ENCODE measurements at regions not wholly inside any gene's neighbourhood (a gene's known extent, or its start where the extent isn't known, plus 50 kb on each side); places are given as distances from the start of the nearest gene placed in this dataset.

DNA sequence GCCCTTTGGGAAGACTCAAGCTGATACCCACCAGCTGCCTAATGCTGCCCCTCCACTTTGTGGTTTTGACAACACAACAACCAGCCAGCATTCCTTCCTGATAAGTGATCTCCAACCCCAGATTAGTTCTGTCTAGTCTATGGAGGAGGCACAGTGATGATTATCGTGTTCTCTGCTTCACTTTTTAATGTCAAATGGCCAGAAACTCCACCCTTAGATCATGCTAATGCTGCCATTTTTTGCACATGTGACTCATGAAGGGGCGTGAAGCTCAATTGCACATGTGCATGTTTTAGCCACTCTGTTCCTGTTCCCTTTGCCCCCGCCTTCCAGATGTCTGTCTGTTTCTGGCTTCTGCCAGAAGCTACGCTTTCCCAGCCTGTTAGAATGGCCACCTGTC lies 199.8 kb downstream of the COG6 start:
- H3K4me3 ChIP-seq (ENCODE audit: low read depth, low read length), result no peak overlapping the region
- TF ChIP-seq, protein P1, sequence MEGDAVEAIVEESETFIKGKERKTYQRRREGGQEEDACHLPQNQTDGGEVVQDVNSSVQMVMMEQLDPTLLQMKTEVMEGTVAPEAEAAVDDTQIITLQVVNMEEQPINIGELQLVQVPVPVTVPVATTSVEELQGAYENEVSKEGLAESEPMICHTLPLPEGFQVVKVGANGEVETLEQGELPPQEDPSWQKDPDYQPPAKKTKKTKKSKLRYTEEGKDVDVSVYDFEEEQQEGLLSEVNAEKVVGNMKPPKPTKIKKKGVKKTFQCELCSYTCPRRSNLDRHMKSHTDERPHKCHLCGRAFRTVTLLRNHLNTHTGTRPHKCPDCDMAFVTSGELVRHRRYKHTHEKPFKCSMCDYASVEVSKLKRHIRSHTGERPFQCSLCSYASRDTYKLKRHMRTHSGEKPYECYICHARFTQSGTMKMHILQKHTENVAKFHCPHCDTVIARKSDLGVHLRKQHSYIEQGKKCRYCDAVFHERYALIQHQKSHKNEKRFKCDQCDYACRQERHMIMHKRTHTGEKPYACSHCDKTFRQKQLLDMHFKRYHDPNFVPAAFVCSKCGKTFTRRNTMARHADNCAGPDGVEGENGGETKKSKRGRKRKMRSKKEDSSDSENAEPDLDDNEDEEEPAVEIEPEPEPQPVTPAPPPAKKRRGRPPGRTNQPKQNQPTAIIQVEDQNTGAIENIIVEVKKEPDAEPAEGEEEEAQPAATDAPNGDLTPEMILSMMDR (conservative IDR thresholded peaks at IDR 0.05; ENCODE audit: low read depth, low read length), result no peak
- DNase-seq (ENCODE audit: low read depth), result no peak

DNA sequence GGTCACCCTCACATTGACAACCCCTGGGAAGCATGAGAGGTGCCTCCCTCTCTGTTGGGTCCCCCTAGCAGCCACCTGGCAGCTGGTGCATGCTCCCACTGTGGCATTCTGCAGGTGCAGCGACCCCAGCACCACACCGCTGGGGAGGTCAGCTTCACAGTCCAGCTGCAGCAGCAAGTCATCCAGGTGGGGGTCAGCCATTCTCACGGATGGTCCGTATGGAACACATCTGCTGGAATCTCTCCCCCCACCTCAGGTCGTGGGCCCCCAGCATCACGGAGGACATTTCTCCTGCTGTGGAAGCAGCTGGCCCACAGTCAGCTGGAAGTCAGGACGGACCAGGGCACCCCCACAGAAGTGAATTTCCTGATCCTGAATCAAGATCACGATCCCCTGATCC lies 201.3 kb downstream of the COG6 start:
- DNase-seq (ENCODE audit: low read depth), result no peak
- H3K4me3 ChIP-seq (ENCODE audit: low read depth, low read length), result no peak overlapping the region
- TF ChIP-seq, protein P1 (conservative IDR thresholded peaks at IDR 0.05; ENCODE audit: low read depth, low read length), result no peak

DNA sequence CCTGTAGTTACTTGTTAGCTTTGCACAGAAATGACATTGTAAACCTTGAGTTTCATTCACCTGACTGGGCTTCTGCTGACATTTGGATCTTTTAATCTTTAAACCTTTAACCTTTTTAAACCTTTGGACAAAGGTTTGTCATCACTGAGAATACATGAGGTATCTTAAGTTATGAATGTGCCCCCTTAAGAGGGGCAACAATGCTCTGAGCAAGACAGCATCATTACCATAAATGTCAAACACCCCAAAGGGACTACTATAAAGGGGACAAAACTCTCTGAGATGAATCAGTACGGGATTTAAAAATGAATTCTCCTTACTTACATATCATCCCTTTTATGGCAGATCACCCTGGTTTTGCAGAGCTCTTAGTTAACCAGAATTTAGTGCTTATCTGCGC lies 203.3 kb downstream of the COG6 start:
- DNase-seq (ENCODE audit: low read depth), result no peak
- TF ChIP-seq, protein P1 (conservative IDR thresholded peaks at IDR 0.05; ENCODE audit: low read depth, low read length), result no peak
- no peak overlapping the region for H3K4me3 ChIP-seq (ENCODE audit: low read depth, low read length)

GRCh38 chr13:39859898-39860297 lies 204.4 kb downstream of the COG6 start:
- H3K4me3 ChIP-seq (ENCODE audit: low read depth, low read length), result no peak overlapping the region
- TF ChIP-seq, protein P1 (conservative IDR thresholded peaks at IDR 0.05; ENCODE audit: low read depth, low read length), result no peak
- no peak for DNase-seq (ENCODE audit: low read depth)

DNA sequence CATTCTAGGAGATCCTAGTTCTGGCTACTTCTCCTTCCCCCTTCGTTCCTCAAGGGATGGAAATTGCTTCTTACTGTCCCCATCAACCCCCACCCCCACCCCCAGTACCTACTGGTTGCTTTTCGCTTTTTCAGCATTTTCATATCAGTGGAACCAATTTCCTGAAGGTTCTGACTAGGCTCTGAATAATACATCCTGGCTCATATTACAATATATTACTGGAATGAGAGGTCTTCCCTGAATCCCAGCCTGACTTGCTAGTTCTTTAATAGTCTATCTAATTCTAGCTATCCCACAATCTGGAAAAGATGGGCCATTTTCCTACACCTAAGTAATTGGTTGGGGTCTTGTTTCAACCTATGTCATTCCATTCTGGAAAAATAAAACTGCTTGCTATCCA lies 207.4 kb downstream of the COG6 start:
- DNase-seq (ENCODE audit: low read depth), result no peak
- TF ChIP-seq, protein P1 (conservative IDR thresholded peaks at IDR 0.05; ENCODE audit: low read depth, low read length), result no peak
- no peak overlapping the region for H3K4me3 ChIP-seq (ENCODE audit: low read depth, low read length)

GRCh38 chr13:39864221-39864620 lies 208.8 kb downstream of the COG6 start:
- TF ChIP-seq, protein P1 (conservative IDR thresholded peaks at IDR 0.05; ENCODE audit: low read depth, low read length), result no peak
- no peak overlapping the region for H3K4me3 ChIP-seq (ENCODE audit: low read depth, low read length)
- DNase-seq (ENCODE audit: low read depth), result no peak

DNA sequence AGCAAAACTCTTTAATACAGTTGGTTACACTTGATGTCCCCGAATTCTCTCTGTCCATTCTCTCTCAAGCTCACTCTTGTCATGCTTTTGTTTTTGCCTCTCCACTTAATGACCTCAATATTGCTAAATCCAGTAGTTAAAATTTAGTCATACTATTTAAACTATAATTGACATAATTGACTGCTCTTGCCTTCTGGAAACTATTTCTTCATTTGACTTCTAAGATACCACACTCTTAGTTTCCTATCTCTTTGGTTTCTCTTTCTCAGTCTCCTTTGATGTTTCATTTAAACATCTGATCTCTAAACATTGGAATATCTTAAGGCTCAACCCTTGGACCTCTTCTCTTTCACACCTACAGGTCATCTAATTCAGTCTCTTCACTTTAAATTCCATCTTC lies 211.3 kb downstream of the COG6 start:
- no peak overlapping the region for H3K4me3 ChIP-seq (ENCODE audit: low read depth, low read length)
- TF ChIP-seq, protein P1 (conservative IDR thresholded peaks at IDR 0.05; ENCODE audit: low read depth, low read length), result no peak
- no peak for DNase-seq (ENCODE audit: low read depth)

All from choroid plexus epithelial cell (primary cell).